Ecto neural progenitor cell (in vitro differentiated cells): ENCODE measurements at regions not wholly inside any gene's neighbourhood (a gene's known extent, or its start where the extent isn't known, plus 50 kb on each side); places are given as distances from the start of the nearest gene placed in this dataset.
"Not testable (repeated sequence)": the region's sequence is repeated elsewhere in the genome, so short reads cannot be mapped to it uniquely, and the experiment has no call there.

Source experiments
- DNase-seq: peaks from one replicate; pipeline ENCODE4 v3.0.0-alpha.2; 2018; ENCODE audit warnings: low spot score

DNA sequence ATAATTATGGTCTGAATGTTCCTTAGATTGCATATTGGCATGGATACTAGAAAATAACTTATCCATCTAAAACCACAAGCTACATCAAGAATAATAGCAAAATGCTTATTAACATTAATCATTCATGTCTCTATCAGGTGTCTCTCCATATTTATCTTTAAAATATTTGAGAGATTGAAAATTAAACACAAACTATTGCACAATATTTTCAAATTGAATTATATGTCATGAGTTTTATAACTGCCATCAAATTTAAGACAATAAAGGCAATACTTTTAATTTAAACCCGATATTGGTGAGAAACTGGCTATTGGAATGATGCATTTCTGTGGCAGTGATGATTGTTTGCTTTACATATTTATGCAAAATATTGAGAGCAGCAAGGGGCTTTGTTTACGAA is 1506.8 kb upstream of the B3GALT2 start:
- no peak for DNase-seq

DNA sequence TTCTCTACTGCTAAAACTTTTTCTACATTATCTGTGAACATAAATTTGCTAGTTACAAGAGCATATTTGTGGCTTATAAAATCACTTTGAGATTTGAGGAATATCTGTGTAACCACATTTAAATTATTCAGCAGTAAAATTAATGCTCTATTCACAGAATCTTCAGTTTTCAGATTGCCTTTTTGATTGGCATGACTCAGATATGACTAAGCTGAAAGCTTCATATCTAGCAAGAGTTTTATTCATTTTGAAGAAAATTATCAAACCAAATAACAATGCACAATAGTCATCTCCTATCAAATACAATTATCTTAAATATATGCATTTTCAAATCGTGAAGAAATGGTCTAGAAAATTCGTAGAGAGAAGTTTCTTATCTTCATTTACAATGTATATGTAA is 1498.2 kb upstream of the B3GALT2 start:
- no peak for DNase-seq

DNA sequence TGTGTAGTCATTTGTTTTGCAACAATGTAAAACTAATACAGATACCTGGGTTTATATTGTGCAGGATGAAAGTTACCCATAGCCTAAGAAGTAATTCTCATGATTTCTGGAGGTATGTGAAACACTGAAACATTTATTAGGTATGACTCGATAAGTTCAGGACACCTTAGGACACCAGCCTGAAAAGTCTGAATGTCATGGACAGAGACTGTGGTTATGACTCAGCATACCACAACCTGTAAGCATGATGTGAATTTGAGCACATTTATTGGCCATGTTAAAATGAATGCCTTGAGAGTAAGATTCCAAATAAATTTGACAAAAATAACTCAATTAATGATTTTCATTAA is 1471.7 kb upstream of the B3GALT2 start:
- DNase-seq: no peak

DNA sequence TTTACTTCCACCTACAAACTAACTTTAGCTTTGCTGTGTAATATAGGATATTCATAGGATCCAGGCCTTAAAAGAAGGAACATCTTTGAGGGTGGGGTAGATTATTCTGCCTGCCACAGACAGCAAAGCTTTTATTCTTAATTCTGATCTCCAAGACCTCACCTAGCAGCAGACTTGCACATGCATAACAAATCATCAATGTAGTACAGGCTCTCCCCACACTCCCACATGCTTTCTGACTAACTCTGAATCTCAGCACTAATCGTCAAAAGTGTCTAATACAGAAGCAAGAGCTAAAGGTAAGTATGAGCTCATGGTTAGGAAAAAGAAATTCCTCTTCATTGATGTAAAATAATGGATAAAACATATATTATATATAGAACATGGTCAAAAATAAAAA is 1468.5 kb upstream of the B3GALT2 start:
- no peak for DNase-seq

DNA sequence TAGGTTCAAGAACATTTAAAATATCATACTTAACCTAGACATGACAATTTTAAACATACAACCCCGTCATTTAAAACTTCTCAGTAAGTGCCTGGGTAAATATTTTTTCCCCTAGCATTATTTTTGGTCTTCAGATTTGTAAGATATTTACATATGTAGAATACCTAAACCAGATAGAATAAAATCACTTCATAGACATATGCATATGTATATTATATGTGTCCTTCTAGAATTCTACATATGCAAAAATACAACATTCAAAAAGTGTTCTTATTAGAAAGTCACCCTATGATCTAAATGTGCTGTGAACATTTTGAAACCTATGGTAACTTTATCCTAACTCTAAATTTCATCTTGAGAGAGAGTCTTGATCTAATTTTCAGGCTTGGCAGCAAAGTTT is 1467.0 kb upstream of the B3GALT2 start:
- DNase-seq: no peak

DNA sequence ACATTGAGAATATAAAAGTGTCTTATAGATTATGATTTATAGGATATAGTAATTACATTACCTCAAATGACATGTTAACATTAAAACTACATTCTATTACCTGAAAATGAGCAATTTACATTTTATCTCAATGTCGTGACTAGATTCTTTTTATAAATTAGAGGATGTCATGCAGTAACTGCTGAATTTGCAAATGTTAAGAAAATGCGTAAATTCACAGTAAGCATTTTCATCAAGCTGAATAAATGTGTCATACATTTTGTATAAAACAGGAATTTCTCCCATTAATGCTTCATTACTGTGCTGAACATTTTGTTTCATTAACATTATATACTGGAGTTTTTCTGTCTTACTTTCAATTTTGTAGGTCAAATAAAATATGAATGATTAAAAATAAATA is 1460.7 kb upstream of the B3GALT2 start:
- no peak for DNase-seq

- DNase-seq: no peak
Observed at GRCh38 chr1:194644528-194644927, 1458.1 kb upstream of the B3GALT2 start.

DNA sequence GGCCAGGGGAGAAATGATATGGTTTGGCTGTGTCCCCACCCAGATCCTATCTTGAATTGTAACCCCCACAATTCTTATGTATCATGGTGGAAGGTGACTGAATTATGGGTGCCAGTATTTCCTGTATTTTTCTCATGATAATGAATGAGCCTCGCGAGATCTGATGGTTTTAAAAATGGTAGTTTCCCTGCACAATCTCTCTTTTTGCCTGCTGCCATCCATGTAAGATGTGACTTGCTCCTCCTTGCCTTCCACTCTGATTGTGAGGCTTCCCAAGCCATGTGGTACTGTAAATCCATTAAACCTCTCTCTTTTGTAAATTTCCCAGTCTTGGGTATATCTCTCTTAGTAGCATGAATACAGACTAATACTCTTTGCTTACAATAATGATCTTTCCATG is 1453.9 kb upstream of the B3GALT2 start:
- DNase-seq: no peak

GRCh38 chr1:194629011-194629410 is 1442.6 kb upstream of the B3GALT2 start:
- DNase-seq: no peak

DNA sequence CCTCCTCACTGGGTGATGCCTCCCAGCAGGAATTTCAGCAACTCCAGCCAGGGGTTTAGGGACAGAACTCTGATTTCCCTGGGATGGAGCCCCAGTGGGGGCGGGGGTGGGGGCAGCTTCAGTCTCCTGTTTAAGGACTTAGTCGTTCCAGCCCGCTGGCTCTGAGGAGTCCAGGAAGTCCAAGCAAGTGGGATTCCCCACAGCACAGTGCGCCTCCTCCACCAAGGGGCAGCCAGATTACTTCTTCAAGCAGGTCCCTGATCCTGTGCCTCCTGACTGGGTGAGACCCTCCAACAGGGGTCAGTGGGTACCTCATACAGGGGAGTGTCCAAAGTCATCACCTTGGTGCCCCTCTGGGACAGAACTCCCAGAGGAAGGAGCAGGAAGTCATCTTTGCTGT is 1438.4 kb upstream of the B3GALT2 start:
- DNase-seq: no peak

DNA sequence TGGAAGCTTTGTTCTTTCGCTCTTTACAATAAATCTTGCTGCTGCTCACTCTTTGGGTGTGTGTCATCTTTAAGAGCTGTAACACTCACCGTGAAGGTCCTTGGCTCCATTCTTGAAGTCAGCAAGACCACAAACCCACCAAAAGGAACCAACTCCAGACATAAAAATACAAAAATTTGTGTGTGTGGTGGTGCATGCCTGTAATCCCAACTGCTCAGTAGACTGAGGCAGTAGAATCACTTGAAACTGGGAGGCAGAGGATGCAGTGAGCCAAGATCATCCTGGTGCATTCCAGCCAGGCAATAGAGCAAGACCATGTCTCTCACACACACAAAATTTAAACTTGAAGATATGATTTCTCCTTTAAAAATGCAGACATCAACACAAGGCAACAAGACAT is 1431.7 kb upstream of the B3GALT2 start:
- DNase-seq: no peak

DNA sequence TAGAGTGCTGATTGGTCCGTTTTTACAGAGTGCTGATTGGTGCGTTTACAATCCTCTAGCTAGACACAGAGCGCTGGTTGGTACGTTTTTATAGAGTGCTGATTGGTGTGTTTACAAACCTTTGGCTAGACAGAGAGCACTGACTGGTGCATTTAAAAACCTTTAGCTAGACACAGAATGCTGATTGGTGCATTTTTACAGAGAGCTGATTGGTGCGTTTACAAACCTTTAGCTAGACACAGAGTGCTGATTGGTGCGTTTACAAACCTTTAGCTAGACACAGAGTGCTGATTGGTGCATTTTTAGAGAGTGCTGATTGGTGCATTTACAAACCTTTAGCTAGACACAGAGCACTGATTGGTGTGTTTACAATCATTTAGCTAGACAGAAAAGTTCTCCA is 1430.9 kb upstream of the B3GALT2 start:
- not testable (repeated sequence) for DNase-seq

GRCh38 chr1:194616835-194617234 is 1430.4 kb upstream of the B3GALT2 start:
- DNase-seq: no peak

DNA sequence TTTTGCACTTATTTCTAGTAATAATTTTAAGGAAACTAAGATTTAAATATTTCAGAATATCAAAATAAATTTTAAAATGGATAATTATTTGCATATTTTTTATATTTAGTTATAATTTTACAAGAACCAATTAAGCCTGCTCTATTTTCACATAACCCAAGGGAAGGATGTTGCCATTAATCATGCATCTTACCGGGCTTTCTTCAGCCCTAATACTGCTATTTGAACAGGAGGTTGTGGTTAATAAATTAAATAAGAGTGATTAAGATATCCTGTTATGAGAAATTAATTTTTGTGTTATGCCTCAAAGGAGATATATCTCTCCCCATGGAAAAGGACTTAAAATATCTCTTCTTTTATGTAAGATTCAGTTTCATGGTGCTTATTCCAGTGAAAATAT is 1415.8 kb upstream of the B3GALT2 start:
- no peak for DNase-seq

DNA sequence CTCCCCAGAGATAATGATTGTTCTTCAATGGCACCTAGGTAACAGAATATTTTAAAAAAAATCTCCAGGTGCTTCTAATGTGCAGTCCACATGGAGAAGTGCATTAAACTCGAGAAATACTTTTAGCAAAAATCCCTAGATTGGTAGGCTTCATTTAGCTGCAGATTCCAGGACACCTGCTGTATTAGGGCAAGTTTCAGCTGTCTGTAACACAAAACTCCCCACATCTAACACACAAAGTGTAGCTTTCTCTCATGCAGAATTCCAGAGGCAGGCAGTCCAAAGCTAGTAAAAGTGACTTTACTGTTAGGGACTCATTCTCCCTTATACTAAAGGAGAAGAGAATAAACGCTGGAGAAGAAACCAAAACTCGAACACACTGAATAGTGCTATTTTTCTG is 1414.3 kb upstream of the B3GALT2 start:
- no peak for DNase-seq

DNA sequence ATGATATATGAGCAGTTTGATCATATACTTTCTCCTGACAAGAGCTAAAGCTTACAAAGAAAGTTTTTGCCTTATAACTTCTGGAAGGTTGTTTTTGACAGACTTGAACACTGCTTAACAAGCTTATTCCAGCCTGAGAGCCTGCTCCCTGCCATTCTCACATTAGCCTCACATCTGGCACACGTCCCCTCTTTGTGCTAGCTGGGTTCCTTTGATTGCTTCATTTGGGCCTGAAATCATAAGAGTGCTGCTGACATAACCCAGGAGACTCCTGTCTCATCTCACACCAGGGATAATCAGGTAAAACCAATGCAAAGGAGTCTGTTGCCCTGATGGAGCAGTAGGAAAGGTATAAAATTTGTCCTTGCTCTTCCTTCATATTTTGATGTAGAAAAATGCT is 1411.7 kb upstream of the B3GALT2 start:
- DNase-seq: no peak

DNA sequence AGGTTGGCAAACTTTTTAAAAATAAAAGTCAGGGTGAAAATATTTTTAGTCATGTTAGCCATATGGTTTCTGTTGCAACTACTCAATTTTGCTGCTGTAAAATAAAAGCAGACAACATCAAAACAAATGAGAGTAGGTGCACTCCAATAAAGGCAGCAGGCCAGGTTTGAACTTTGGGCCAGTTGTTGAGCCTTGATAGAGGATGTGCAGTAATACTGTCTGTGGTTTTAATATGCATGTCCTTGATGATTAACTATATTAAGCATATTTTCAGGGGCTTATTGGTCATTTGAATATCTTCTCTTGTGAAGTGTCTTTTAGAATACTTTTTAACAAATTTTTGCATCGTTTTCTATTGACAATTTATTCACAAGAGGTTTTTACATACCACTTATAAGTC is 1399.9 kb upstream of the B3GALT2 start:
- DNase-seq: no peak

DNA sequence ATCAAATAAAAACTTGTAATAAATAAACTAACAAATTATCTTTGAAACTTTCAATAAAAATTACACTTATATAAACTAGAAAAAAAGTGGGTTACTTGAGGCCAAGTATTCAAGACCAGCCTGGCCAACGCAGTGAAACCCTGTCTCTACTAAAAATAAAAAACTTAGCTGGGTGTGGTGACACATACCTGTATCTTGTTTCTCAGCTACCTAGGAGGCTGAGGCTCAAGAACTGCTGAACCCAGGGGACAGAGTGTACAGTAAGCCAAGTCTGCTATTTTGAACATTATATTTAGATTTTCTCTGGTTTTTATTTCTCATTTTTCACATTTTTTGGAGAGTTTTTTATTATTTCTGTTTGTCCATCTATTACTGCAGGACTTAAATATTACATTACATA is 1397.6 kb upstream of the B3GALT2 start:
- no peak for DNase-seq

GRCh38 chr1:194570476-194570875 is 1384.1 kb upstream of the B3GALT2 start:
- DNase-seq: no peak

DNA sequence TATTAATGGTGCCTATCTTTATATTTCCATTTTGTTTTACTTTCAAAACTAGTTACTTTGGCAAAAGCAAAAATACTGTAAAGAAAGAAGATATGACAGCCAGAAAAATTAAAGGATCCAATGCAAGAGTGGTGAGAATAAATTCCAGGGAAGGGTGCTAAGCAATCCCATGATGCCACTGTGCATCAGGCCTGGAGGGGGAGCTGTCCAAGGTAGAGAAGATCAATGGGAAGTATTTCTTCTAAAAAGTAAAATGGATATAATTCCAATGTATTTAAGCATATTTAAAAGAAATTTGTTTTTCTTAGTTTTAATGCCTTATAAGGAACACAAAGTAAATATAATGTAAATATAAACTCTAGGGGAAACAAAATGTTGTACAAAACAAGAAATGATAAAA is 1382.2 kb upstream of the B3GALT2 start:
- no peak for DNase-seq

- DNase-seq: no peak
Observed at GRCh38 chr1:194548071-194548470, 1361.7 kb upstream of the B3GALT2 start.

GRCh38 chr1:194544012-194544411 is 1357.6 kb upstream of the B3GALT2 start:
- DNase-seq: no peak

DNA sequence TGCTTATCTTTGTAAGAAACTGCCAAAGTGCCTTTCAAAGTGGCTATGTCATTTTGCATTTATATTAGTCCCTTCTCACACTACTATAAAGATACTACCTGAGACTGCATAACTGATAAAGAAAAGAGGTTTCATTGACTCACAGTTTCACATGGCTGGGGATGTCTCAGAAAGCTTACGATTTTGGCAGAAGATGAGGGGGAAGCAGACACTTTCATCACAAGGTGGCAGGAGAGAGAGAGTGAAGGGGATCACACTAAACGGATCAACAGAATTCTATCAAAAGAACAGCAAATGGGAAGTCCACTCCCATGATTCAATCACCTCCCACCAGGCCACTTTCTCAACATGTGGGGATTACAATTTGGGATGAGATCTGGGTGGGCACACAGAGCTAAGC is 1352.0 kb upstream of the B3GALT2 start:
- DNase-seq: no peak

- no peak for DNase-seq
Observed at GRCh38 chr1:194537521-194537920, 1351.1 kb upstream of the B3GALT2 start.

DNA sequence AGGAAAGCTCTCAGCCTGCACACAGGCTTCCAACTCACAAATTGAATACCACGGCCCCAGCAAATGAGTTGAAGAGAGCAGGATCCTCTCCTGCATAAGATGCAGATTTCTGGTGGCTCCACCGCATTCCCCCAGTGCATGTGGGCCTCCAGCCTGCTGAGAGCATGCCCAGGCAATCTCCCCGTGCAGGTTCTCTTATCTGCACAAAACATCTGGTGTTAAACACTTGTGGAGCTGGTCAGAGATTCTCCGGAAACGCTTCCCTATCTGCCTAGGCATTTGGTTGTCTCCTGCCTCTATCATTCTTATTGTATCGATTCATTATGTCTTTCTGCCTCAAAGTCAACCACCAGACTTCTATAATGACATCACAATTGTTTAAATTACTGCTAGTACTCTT is 1349.0 kb upstream of the B3GALT2 start:
- no peak for DNase-seq
